HEK293 (cell line): ENCODE measurements at regions not wholly inside any gene's neighbourhood (a gene's known extent, or its start where the extent isn't known, plus 50 kb on each side); places are given as distances from the start of the nearest gene placed in this dataset.

Source experiments
- TF ChIP-seq, protein P1 (sequence below): fragments of 450-650 bp; formaldehyde crosslinking; IDR thresholded peaks from 2 replicates; pipeline ENCODE4 v1.5.1; 2016; ENCODE audit warnings: missing biosample characterization, missing genetic modification characterization
- TF ChIP-seq, protein P2 (sequence below): fragments of 450-650 bp; formaldehyde crosslinking; IDR thresholded peaks from 2 replicates; pipeline ENCODE4 v1.5.1; 2016; ENCODE audit warnings: missing biosample characterization, missing genetic modification characterization

DNA sequence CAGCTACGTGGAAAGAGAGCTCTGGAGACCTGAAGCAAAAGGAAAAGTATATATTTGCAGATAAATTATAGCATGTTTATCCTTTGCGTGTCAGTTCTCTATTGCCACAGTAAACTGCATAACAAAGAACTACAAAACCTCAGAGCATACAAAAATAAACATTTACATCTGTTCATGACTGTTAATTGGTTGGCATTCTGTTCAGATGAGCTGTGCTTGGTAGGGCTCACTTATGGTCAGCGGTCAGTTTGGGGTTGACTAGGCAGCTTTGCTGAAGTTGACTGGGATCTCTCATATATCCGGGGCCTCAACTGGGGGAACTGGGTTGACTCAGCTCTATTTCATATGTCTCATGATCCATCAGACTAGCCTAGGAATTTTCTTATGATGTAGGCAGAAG, 257.7 kb downstream of the TLE1 start:
- TF ChIP-seq, protein P1, sequence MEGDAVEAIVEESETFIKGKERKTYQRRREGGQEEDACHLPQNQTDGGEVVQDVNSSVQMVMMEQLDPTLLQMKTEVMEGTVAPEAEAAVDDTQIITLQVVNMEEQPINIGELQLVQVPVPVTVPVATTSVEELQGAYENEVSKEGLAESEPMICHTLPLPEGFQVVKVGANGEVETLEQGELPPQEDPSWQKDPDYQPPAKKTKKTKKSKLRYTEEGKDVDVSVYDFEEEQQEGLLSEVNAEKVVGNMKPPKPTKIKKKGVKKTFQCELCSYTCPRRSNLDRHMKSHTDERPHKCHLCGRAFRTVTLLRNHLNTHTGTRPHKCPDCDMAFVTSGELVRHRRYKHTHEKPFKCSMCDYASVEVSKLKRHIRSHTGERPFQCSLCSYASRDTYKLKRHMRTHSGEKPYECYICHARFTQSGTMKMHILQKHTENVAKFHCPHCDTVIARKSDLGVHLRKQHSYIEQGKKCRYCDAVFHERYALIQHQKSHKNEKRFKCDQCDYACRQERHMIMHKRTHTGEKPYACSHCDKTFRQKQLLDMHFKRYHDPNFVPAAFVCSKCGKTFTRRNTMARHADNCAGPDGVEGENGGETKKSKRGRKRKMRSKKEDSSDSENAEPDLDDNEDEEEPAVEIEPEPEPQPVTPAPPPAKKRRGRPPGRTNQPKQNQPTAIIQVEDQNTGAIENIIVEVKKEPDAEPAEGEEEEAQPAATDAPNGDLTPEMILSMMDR (tag by site-specific recombination): no peak
- TF ChIP-seq, protein P2, sequence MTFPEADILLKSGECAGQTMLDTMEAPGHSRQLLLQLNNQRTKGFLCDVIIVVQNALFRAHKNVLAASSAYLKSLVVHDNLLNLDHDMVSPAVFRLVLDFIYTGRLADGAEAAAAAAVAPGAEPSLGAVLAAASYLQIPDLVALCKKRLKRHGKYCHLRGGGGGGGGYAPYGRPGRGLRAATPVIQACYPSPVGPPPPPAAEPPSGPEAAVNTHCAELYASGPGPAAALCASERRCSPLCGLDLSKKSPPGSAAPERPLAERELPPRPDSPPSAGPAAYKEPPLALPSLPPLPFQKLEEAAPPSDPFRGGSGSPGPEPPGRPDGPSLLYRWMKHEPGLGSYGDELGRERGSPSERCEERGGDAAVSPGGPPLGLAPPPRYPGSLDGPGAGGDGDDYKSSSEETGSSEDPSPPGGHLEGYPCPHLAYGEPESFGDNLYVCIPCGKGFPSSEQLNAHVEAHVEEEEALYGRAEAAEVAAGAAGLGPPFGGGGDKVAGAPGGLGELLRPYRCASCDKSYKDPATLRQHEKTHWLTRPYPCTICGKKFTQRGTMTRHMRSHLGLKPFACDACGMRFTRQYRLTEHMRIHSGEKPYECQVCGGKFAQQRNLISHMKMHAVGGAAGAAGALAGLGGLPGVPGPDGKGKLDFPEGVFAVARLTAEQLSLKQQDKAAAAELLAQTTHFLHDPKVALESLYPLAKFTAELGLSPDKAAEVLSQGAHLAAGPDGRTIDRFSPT (tag by site-specific recombination): no peak
